ENCODE measurements at regions not wholly inside any gene's neighbourhood (a gene's known extent, or its start where the extent isn't known, plus 50 kb on each side); places are given as distances from the start of the nearest gene placed in this dataset.
A peak's percentile ranks its signal among the peaks of the same experiment; 100 is the strongest.

DNA sequence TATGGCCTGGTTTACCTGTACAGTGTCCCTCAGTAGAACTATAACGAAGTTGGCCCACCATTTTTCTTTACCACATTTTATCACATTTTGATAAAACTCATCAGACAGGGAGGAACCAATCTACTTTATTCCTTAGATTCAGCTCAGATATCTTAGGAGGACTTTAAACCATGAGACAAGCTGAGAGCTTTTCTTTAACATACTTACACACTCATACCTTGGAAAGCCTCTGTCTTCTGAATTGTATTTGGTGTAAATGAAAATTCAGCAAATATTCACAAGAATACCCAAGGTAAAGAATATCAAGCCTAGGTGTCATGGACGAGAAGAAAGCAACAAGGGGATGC is 313.2 kb downstream of the ENC1 start:
- H3K27ac ChIP-seq (ENCODE audit: extremely low read depth, low read depth, low read length) = peak overlapping the region; percentile 51
- ChIA-PET CTCF (no interaction called here), POLR2A (interaction anchor here (1.3 to 1.5 kb wide), 2 partner anchors 313 to 314 kb away, joined by 3 to 9 read pairs; partner anchors contain the start of gene ENC1)
- no peaks in the 10 kb centered on the region for H3K36me3 ChIP-seq (ENCODE audit: control insufficient read depth in 2 of 2, insufficient read depth in 1 of 2, low read length in 2 of 2)
- no peak overlapping the region for H3K4me3 ChIP-seq (ENCODE audit: low read depth, low read length)
- H3K4me1 ChIP-seq (ENCODE audit: control insufficient read depth, insufficient read depth, low read length) = peaks cover 19% of the 10 kb centered on the region
- TF ChIP-seq REPIN1 (tag by site-specific recombination; IDR thresholded peaks at IDR 0.05; ENCODE audit: low read depth) = no peak
- peak; percentile 19; the same call in 1 of the 2 replicates for TF ChIP-seq MEIS1 (CRISPR knock-in tag; IDR thresholded peaks at IDR 0.05; ENCODE audit: borderline replicate concordance)
- TF ChIP-seq, protein P1, sequence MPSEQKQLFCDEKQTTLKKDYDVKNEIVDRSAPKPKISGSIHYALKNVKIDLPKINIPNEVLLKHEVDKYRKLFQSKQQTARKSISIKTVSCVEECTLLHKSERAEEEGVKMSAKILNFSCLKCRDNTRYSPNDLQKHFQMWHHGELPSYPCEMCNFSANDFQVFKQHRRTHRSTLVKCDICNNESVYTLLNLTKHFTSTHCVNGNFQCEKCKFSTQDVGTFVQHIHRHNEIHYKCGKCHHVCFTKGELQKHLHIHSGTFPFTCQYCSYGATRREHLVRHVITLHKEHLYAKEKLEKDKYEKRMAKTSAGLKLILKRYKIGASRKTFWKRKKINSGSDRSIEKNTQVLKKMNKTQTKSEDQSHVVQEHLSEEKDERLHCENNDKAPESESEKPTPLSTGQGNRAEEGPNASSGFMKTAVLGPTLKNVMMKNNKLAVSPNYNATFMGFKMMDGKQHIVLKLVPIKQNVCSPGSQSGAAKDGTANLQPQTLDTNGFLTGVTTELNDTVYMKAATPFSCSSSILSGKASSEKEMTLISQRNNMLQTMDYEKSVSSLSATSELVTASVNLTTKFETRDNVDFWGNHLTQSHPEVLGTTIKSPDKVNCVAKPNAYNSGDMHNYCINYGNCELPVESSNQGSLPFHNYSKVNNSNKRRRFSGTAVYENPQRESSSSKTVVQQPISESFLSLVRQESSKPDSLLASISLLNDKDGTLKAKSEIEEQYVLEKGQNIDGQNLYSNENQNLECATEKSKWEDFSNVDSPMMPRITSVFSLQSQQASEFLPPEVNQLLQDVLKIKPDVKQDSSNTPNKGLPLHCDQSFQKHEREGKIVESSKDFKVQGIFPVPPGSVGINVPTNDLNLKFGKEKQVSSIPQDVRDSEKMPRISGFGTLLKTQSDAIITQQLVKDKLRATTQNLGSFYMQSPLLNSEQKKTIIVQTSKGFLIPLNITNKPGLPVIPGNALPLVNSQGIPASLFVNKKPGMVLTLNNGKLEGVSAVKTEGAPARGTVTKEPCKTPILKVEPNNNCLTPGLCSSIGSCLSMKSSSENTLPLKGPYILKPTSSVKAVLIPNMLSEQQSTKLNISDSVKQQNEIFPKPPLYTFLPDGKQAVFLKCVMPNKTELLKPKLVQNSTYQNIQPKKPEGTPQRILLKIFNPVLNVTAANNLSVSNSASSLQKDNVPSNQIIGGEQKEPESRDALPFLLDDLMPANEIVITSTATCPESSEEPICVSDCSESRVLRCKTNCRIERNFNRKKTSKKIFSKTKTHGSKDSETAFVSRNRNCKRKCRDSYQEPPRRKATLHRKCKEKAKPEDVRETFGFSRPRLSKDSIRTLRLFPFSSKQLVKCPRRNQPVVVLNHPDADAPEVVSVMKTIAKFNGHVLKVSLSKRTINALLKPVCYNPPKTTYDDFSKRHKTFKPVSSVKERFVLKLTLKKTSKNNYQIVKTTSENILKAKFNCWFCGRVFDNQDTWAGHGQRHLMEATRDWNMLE (tag by site-specific recombination; conservative IDR thresholded peaks at IDR 0.05; ENCODE audit: low read depth) = 0 out of 2 replicates have a peak, but pooled peaks have one; percentile 0
- TF ChIP-seq, protein P2, sequence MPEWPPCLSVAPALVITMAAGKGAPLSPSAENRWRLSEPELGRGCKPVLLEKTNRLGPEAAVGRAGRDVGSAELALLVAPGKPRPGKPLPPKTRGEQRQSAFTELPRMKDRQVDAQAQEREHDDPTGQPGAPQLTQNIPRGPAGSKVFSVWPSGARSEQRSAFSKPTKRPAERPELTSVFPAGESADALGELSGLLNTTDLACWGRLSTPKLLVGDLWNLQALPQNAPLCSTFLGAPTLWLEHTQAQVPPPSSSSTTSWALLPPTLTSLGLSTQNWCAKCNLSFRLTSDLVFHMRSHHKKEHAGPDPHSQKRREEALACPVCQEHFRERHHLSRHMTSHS (tag by site-specific recombination; IDR thresholded peaks at IDR 0.05) = no peak
- TF ChIP-seq, protein P3, sequence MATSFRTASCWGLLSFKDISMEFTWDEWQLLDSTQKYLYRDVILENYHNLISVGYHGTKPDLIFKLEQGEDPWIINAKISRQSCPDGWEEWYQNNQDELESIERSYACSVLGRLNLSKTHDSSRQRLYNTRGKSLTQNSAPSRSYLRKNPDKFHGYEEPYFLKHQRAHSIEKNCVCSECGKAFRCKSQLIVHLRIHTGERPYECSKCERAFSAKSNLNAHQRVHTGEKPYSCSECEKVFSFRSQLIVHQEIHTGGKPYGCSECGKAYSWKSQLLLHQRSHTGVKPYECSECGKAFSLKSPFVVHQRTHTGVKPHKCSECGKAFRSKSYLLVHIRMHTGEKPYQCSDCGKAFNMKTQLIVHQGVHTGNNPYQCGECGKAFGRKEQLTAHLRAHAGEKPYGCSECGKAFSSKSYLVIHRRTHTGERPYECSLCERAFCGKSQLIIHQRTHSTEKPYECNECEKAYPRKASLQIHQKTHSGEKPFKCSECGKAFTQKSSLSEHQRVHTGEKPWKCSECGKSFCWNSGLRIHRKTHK (tag by site-specific recombination; IDR thresholded peaks at IDR 0.05) = no peak
- H3K9me3 ChIP-seq (ENCODE audit: control insufficient read depth, insufficient read depth, low read depth, low read length) = no peaks in the 10 kb centered on the region

DNA sequence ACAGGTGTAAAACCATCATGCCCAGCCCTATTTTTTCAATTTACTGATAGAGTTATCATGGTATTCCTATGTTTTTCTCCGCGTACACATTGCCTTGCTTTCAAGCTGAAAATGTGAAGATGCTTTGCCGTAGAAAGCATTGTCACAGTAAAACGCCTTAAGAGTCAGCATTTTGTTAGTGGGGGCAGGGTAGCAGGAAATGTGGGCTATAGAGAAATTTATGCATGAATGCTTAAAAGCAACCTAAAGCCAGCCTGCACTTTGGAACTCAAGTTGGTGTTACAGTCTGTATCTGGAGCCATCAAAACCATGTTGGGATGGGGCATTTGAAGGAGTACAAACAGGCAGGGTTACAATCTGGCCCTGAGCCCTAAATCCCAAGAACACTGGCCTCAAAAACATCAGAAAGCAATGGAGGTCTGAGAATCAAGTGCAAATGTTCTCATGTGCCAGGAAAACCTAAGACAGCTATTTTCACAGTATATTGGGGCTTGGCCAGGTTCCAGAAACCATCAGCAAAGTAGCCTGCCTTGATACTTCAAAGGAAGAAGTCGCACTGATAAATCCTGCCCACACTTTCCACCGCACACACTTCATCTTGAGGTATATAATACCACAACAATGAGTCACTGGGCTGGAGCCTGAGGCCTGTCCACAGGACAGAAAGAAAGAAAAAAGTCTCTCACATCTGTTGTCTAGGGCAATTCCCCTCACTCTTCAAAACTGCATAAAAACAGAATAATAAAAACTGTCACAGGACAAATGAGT is 313.8 kb downstream of the ENC1 start:
- Histone ChIP-seq H3K36me3 (ENCODE audit: control insufficient read depth in 2 of 2, insufficient read depth in 1 of 2, low read length in 2 of 2) (no peaks in the 10 kb centered on the region), H3K9me3 (ENCODE audit: control insufficient read depth, insufficient read depth, low read depth, low read length) (no peaks in the 10 kb centered on the region), H3K4me3 (ENCODE audit: low read depth, low read length) (no peak overlapping the region), H3K27ac (ENCODE audit: extremely low read depth, low read depth, low read length) (peak overlapping the region; percentile 51), H3K4me1 (ENCODE audit: control insufficient read depth, insufficient read depth, low read length) (peaks cover 19% of the 10 kb centered on the region)
- ChIA-PET CTCF (interaction anchor here (0.6 to 1.5 kb wide), 3 partner anchors 12 to 1383 kb away, joined by 3 read pairs; no protein-coding TSS in a partner anchor), POLR2A (interaction anchor here (1.0 to 1.5 kb wide), 4 partner anchors 42 to 315 kb away, joined by 3 to 9 read pairs (median 4); partner anchors contain the start of gene ENC1)
- TF ChIP-seq ZNF791 (tag by site-specific recombination; IDR thresholded peaks at IDR 0.05) (no peak), ZNF776 (tag by site-specific recombination; IDR thresholded peaks at IDR 0.05; ENCODE audit: borderline replicate concordance) (no peak), ZNF341 (tag by site-specific recombination; IDR thresholded peaks at IDR 0.05; ENCODE audit: low read depth) (no peak), KLF7 (tag by site-specific recombination; IDR thresholded peaks at IDR 0.05; ENCODE audit: borderline replicate concordance) (no peak), ZNF132 (tag by site-specific recombination; IDR thresholded peaks at IDR 0.05; ENCODE audit: borderline replicate concordance) (no peak), ZNF416 (tag by site-specific recombination; IDR thresholded peaks at IDR 0.05) (no peak), EGR2 (tag by site-specific recombination; IDR thresholded peaks at IDR 0.05; ENCODE audit: low read depth) (peak; percentile 68; the same call in 1 of the 2 replicates), HOXA7 (CRISPR knock-in tag; IDR thresholded peaks at IDR 0.05; ENCODE audit: borderline replicate concordance) (no peak), ZNF23 (tag by site-specific recombination; IDR thresholded peaks at IDR 0.05; ENCODE audit: borderline replicate concordance) (no peak), ZNF404 (tag by site-specific recombination; IDR thresholded peaks at IDR 0.05) (no peak), ZNF24 (tag by site-specific recombination; IDR thresholded peaks at IDR 0.05) (peak; percentile 66; the same call in 1 of the 2 replicates)
- TF ChIP-seq, protein P4, sequence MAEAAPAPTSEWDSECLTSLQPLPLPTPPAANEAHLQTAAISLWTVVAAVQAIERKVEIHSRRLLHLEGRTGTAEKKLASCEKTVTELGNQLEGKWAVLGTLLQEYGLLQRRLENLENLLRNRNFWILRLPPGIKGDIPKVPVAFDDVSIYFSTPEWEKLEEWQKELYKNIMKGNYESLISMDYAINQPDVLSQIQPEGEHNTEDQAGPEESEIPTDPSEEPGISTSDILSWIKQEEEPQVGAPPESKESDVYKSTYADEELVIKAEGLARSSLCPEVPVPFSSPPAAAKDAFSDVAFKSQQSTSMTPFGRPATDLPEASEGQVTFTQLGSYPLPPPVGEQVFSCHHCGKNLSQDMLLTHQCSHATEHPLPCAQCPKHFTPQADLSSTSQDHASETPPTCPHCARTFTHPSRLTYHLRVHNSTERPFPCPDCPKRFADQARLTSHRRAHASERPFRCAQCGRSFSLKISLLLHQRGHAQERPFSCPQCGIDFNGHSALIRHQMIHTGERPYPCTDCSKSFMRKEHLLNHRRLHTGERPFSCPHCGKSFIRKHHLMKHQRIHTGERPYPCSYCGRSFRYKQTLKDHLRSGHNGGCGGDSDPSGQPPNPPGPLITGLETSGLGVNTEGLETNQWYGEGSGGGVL (tag by site-specific recombination; IDR thresholded peaks at IDR 0.05) = peak; percentile 63; the same call in 1 of the 2 replicates
- TF ChIP-seq, protein P2 (tag by site-specific recombination; IDR thresholded peaks at IDR 0.05) = no peak
- TF ChIP-seq, protein P5, sequence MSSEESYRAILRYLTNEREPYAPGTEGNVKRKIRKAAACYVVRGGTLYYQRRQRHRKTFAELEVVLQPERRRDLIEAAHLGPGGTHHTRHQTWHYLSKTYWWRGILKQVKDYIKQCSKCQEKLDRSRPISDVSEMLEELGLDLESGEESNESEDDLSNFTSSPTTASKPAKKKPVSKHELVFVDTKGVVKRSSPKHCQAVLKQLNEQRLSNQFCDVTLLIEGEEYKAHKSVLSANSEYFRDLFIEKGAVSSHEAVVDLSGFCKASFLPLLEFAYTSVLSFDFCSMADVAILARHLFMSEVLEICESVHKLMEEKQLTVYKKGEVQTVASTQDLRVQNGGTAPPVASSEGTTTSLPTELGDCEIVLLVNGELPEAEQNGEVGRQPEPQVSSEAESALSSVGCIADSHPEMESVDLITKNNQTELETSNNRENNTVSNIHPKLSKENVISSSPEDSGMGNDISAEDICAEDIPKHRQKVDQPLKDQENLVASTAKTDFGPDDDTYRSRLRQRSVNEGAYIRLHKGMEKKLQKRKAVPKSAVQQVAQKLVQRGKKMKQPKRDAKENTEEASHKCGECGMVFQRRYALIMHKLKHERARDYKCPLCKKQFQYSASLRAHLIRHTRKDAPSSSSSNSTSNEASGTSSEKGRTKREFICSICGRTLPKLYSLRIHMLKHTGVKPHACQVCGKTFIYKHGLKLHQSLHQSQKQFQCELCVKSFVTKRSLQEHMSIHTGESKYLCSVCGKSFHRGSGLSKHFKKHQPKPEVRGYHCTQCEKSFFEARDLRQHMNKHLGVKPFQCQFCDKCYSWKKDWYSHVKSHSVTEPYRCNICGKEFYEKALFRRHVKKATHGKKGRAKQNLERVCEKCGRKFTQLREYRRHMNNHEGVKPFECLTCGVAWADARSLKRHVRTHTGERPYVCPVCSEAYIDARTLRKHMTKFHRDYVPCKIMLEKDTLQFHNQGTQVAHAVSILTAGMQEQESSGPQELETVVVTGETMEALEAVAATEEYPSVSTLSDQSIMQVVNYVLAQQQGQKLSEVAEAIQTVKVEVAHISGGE (tag by site-specific recombination; conservative IDR thresholded peaks at IDR 0.05; ENCODE audit: low read depth) = no peak

Measured in HEK293 (cell line).